HFF-Myc (cell line): ENCODE measurements at regions not wholly inside any gene's neighbourhood (a gene's known extent, or its start where the extent isn't known, plus 50 kb on each side); places are given as distances from the start of the nearest gene placed in this dataset.

Experiments
- DNase-seq: peaks from one replicate; pipeline ENCODE4 v3.0.0-alpha.2; 2011; ENCODE audit warnings: low read depth; ENCODE audit errors: extremely low read depth
- H3K4me3 ChIP-seq: replicated peaks from 2 replicates; pipeline ENCODE4 v1.5.1; 2011; ENCODE audit warnings: low read depth, mild to moderate bottlenecking, control low read depth, low read length
- CTCF ChIP-seq: IDR thresholded peaks from 2 replicates; pipeline ENCODE4 v1.5.1; 2012; ENCODE audit warnings: mild to moderate bottlenecking, low read depth, low read length, control low read depth; ENCODE audit errors: missing control alignments

GRCh38 chr6:105800398-105800797 is 285.7 kb upstream of the PRDM1 start:
- H3K4me3 ChIP-seq: no peak overlapping the region
- DNase-seq: no peak
- TF ChIP-seq CTCF: no peak

GRCh38 chr6:105799056-105799455 is 287.1 kb upstream of the PRDM1 start:
- no peak for TF ChIP-seq CTCF
- DNase-seq: no peak
- H3K4me3 ChIP-seq: no peak overlapping the region

GRCh38 chr6:105797983-105798453 is 288.1 kb upstream of the PRDM1 start:
- DNase-seq: peak; percentile 77
- H3K4me3 ChIP-seq: no peak overlapping the region

GRCh38 chr6:105797286-105797979 is 288.7 kb upstream of the PRDM1 start:
- no peak overlapping the region for H3K4me3 ChIP-seq
- no peak for TF ChIP-seq CTCF
- no peak for DNase-seq

More at GRCh38 chr6:105797983-105798453, 288.1 kb upstream of the PRDM1 start:
- no peak for TF ChIP-seq CTCF

GRCh38 chr6:105795913-105796517 is 290.1 kb upstream of the PRDM1 start:
- TF ChIP-seq CTCF: no peak
- H3K4me3 ChIP-seq: no peak overlapping the region
- DNase-seq: no peak

GRCh38 chr6:105795366-105795765 is 290.8 kb upstream of the PRDM1 start:
- no peak for DNase-seq
- TF ChIP-seq CTCF: no peak
- no peak overlapping the region for H3K4me3 ChIP-seq
